Activated CD8-positive, alpha-beta memory T cell treated with anti-CD3 and anti-CD28 coated beads for 36 hours (primary cell): ENCODE measurements at regions not wholly inside any gene's neighbourhood (a gene's known extent, or its start where the extent isn't known, plus 50 kb on each side); places are given as distances from the start of the nearest gene placed in this dataset.

ENCODE experiments used
- CTCF ChIA-PET: fragments of 350-600 bp; sonication (Branson Sonifier 250); formaldehyde crosslinking; loops from one replicate; lab custom pipeline; 2021; ENCODE audit warnings: antibody characterized with exemption; lab: Charles Lee
- POLR2A ChIA-PET: fragments of 350-600 bp; sonication (Branson Sonifier 250); formaldehyde crosslinking; loops from one replicate; lab custom pipeline; 2021; ENCODE audit warnings: antibody characterized with exemption; lab: Charles Lee

- CTCF ChIA-PET, result no interaction called here
- POLR2A ChIA-PET, result no interaction called here
Measured at GRCh38 chr12:111211910-111212757, 156.8 kb downstream of the PHETA1 start.

GRCh38 chr12:111209811-111210210 is 159.1 kb downstream of the PHETA1 start:
- POLR2A ChIA-PET, result no interaction called here
- CTCF ChIA-PET, result no interaction called here

GRCh38 chr12:111207761-111208160 is 161.1 kb downstream of the PHETA1 start:
- ChIA-PET POLR2A (no interaction called here), CTCF (no interaction called here)

GRCh38 chr12:111204788-111205241 is 164.1 kb downstream of the PHETA1 start:
- ChIA-PET CTCF (no interaction called here), POLR2A (no interaction called here)

- ChIA-PET POLR2A (no interaction called here), CTCF (no interaction called here)
Measured at GRCh38 chr12:111203969-111204368, 164.9 kb downstream of the PHETA1 start.

GRCh38 chr12:111203446-111203845 is 165.4 kb downstream of the PHETA1 start:
- ChIA-PET POLR2A (no interaction called here), CTCF (no interaction called here)

GRCh38 chr12:111202237-111202915 is 166.5 kb downstream of the PHETA1 start:
- POLR2A ChIA-PET, result no interaction called here
- CTCF ChIA-PET, result interaction anchor here (0.7 kb wide), 1 partner anchor 55 kb away, joined by 5 read pairs; no protein-coding TSS in a partner anchor

GRCh38 chr12:111201495-111202236 is 167.2 kb downstream of the PHETA1 start:
- CTCF ChIA-PET, result no interaction called here
- POLR2A ChIA-PET, result no interaction called here

GRCh38 chr12:111201036-111201435 is 167.9 kb downstream of the PHETA1 start:
- ChIA-PET CTCF (no interaction called here), POLR2A (no interaction called here)

GRCh38 chr12:111197376-111197944 is 171.4 kb downstream of the PHETA1 start:
- ChIA-PET CTCF (interaction anchor here (0.6 kb wide), 1 partner anchor 40 kb away, joined by 3 read pairs; no protein-coding TSS in a partner anchor), POLR2A (no interaction called here)

- ChIA-PET CTCF (interaction anchor here (0.6 kb wide), 1 partner anchor 39 kb away, joined by 3 read pairs; no protein-coding TSS in a partner anchor), POLR2A (no interaction called here)
Measured at GRCh38 chr12:111196532-111196931, 172.4 kb downstream of the PHETA1 start.

- CTCF ChIA-PET, result no interaction called here
- POLR2A ChIA-PET, result interaction anchor here (0.6 kb wide), 1 partner anchor 284 kb away, joined by 5 read pairs; no protein-coding TSS in a partner anchor
Measured at GRCh38 chr12:111195316-111195715, 173.6 kb downstream of the PHETA1 start.

GRCh38 chr12:111194703-111195051 is 174.2 kb downstream of the PHETA1 start:
- POLR2A ChIA-PET, result no interaction called here
- CTCF ChIA-PET, result no interaction called here

GRCh38 chr12:111193977-111194702 is 174.8 kb downstream of the PHETA1 start:
- ChIA-PET POLR2A (no interaction called here), CTCF (no interaction called here)

GRCh38 chr12:111193496-111193895 is 175.4 kb downstream of the PHETA1 start:
- POLR2A ChIA-PET, result no interaction called here
- CTCF ChIA-PET, result no interaction called here

GRCh38 chr12:111193067-111193466 is 175.8 kb downstream of the PHETA1 start:
- CTCF ChIA-PET, result no interaction called here
- POLR2A ChIA-PET, result no interaction called here

- ChIA-PET POLR2A (no interaction called here), CTCF (no interaction called here)
Measured at GRCh38 chr12:111192647-111193046, 176.2 kb downstream of the PHETA1 start.

GRCh38 chr12:111190741-111191526 is 178.0 kb downstream of the PHETA1 start:
- ChIA-PET CTCF (no interaction called here), POLR2A (no interaction called here)
